H1 (cell line): ENCODE measurements at regions not wholly inside any gene's neighbourhood (a gene's known extent, or its start where the extent isn't known, plus 50 kb on each side); places are given as distances from the start of the nearest gene placed in this dataset.

Source experiments
- EGR1 ChIP-seq: IDR thresholded peaks from 2 replicates; pipeline ENCODE4 v1.6.1; 2011; ENCODE audit warnings: low read depth, low read length, borderline replicate concordance
- MAFK ChIP-seq: IDR thresholded peaks from 2 replicates; pipeline ENCODE4 v1.6.1; 2012; ENCODE audit warnings: low read depth, mild to moderate bottlenecking, improper control_type of control experiment, low read length
- RNF2 ChIP-seq: fragments of 200-900, 300-1000 bp; sonication (generic); IDR thresholded peaks from 2 replicates; pipeline ENCODE4 v1.7.1; 2016; ENCODE audit warnings: borderline replicate concordance, low read depth, mild to moderate bottlenecking, antibody characterized with exemption, low read length; ENCODE audit not compliant: poor library complexity, severe bottlenecking; ENCODE audit errors: missing control alignments
- SP4 ChIP-seq: IDR thresholded peaks from 2 replicates; pipeline ENCODE4 v1.6.1; 2012; ENCODE audit warnings: low read length, inconsistent platforms

DNA sequence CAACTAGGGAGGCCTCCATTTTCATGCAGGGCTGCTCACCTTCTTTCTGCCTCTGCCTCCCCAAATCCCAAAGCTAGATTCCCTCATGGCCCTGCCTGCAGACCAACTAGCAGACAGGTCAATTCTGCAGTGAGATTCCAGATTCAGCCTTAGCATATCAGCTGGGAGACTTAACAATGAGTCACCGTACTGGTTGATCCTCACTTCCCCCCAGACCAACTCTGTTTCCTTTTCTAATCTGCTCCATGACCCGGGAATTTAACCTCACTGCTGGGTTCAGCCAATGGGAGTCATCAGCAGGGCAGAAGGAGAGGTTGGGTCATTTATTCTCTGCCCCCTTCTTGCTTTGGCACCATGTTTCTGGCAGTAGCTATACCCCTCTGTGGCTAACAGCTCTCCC is 140.6 kb upstream of the GRIK3 start (continued):
- TF ChIP-seq MAFK (no peak), RNF2 (no peak), SP4 (no peak), EGR1 (no peak)
